K562 (cell line): ENCODE measurements at regions not wholly inside any gene's neighbourhood (a gene's known extent, or its start where the extent isn't known, plus 50 kb on each side); places are given as distances from the start of the nearest gene placed in this dataset.

Experiments
- ATAC-seq: fragments of 200-7000 bp; cut with Tn5 transposase; 3 replicates; pipeline ENCODE4 v1.9.1; 2020; ENCODE audit warnings: moderate library complexity
- BruUV-seq: library from RNA; stranded (reverse); fragments of 400-500 nt; replicated peaks from 2 replicates; lab custom pipeline; 2021; lab: Mats Ljungman, UMichigan
- CTCF ChIA-PET: fragments of 300-600 bp; formaldehyde crosslinking; extraction: SDS; loops from one replicate; lab custom pipeline; 2021; ENCODE audit warnings: low intra/inter-chr PET ratio; lab: Yijun Ruan, JAX
- POLR2A ChIA-PET: fragments of 300-600, 350-650 bp; sonication (Branson Sonifier 250); formaldehyde crosslinking; extraction: SDS; loops from one replicate; lab custom pipeline; 2021; ENCODE audit warnings: antibody characterized with exemption, inconsistent platforms; lab: Yijun Ruan, JAX
- DNase-seq, 4 experiments: peaks; one replicate each; pipeline versions ENCODE4 v3.0.0 to v3.0.0-alpha.2; 2011 to 2018; ENCODE audit warnings: low spot score in 3 of 4, mixed read lengths in 3 of 4; ENCODE audit errors: extremely low read depth in 1 of 4
- FAIRE-seq: peaks from 2 replicates; lab custom pipeline; 2011; peaks lifted over from hg19 to GRCh38; lab: Jason Lieb, UNC
- H2AFZ ChIP-seq: 2 replicates; pipeline ENCODE4 v1.6.0; 2011; ENCODE audit warnings: low read depth, low read length, control low read depth, inconsistent platforms
- H3K27ac ChIP-seq: fragments of 200-600 bp; 3 replicates; pipeline ENCODE4 v1.8.0; 2011; ENCODE audit warnings: low read depth, mild to moderate bottlenecking, control low read depth, inconsistent platforms, low read length, moderate library complexity, mixed read lengths; ENCODE audit errors: extremely low read depth
- H3K27me3 ChIP-seq, 2 experiments: fragments of 300-600 bp in 1 of 2; 2 replicates in 1 of 2; 3 replicates in 1 of 2; pipeline versions ENCODE4 v1.6.0 to v1.8.0; 2011; ENCODE audit warnings: inconsistent platforms in 2 of 2, low read length in 2 of 2, mild to moderate bottlenecking in 1 of 2, mixed read lengths in 1 of 2, moderate library complexity in 1 of 2; ENCODE audit not compliant: control insufficient read depth in 2 of 2, insufficient read depth in 2 of 2
- H3K36me3 ChIP-seq: fragments of 300-600 bp; 3 replicates; pipeline ENCODE4 v1.8.0; 2011; ENCODE audit warnings: mild to moderate bottlenecking, low read length, inconsistent platforms; ENCODE audit not compliant: control insufficient read depth, insufficient read depth
- H3K4me1 ChIP-seq, 2 experiments: fragments of 200-600 bp in 1 of 2; replicated peaks in 1 of 2; 2 replicates in 1 of 2; 3 replicates in 1 of 2; pipeline versions ENCODE4 v1.5.1 to v1.8.0; 2011; ENCODE audit warnings: inconsistent platforms in 2 of 2, low read length in 2 of 2, mild to moderate bottlenecking in 1 of 2, mixed read lengths in 1 of 2, moderate library complexity in 1 of 2; ENCODE audit not compliant: control insufficient read depth in 2 of 2, insufficient read depth in 2 of 2
- H3K4me2 ChIP-seq: 2 replicates; pipeline ENCODE4 v1.6.1; 2011; ENCODE audit warnings: low read length, control low read depth, inconsistent platforms, mixed read lengths; ENCODE audit not compliant: insufficient read depth
- H3K4me3 ChIP-seq: fragments of 200-600 bp; sonication (generic), shearing (Covaris generic); 2 replicates; pipeline ENCODE4 v1.5.1; 2016; ENCODE audit warnings: control low read depth, inconsistent platforms
- H3K79me2 ChIP-seq: fragments of 200-600 bp; 3 replicates; pipeline ENCODE4 v1.8.0; 2011; ENCODE audit warnings: low read length, inconsistent platforms; ENCODE audit not compliant: control insufficient read depth, insufficient read depth
- H3K9ac ChIP-seq, 2 experiments: 2 replicates each; pipeline versions ENCODE4 v1.6.0 to v1.6.1; 2011; ENCODE audit warnings: low read depth in 2 of 2, low read length in 2 of 2, control low read depth in 1 of 2, inconsistent platforms in 1 of 2, mild to moderate bottlenecking in 1 of 2, mixed read lengths in 1 of 2; ENCODE audit not compliant: insufficient read depth in 1 of 2
- H3K9me1 ChIP-seq: one replicate; pipeline ENCODE4 v1.6.0; 2011; ENCODE audit warnings: inconsistent platforms, mild to moderate bottlenecking, low read length, moderate library complexity; ENCODE audit not compliant: control insufficient read depth, insufficient read depth
- H3K9me3 ChIP-seq: replicated peaks from 2 replicates; pipeline ENCODE4 v1.5.1; 2011; ENCODE audit warnings: low read depth, low read length, inconsistent platforms; ENCODE audit not compliant: control insufficient read depth, insufficient read depth
- H4K20me1 ChIP-seq: replicated peaks from 2 replicates; pipeline ENCODE4 v1.6.1; 2011; ENCODE audit warnings: low read length, inconsistent platforms, mixed read lengths; ENCODE audit not compliant: control insufficient read depth, insufficient read depth
- BRD9 ChIP-seq: fragments of 450-650 bp; IDR thresholded peaks from 2 replicates; pipeline ENCODE4 v1.6.1; 2018; ENCODE audit warnings: low read depth; ENCODE audit not compliant: partially characterized antibody
- CREB1 ChIP-seq, 2 experiments: sonication (generic) in 1 of 2; formaldehyde crosslinking in 1 of 2; IDR thresholded peaks; 2 replicates each; pipeline versions ENCODE4 v1.6.1 to v1.8.0; 2012 to 2022; ENCODE audit warnings: inconsistent platforms in 1 of 2, mild to moderate bottlenecking in 1 of 2, missing genetic modification reagents in 1 of 2, moderate library complexity in 1 of 2
- DACH1 ChIP-seq: fragments of 450-650 bp; IDR thresholded peaks from 2 replicates; pipeline ENCODE4 v1.6.1; 2018; ENCODE audit not compliant: partially characterized antibody
- DLX4 ChIP-seq: fragments of 250-450 bp; sonication (Bioruptor Pico); IDR thresholded peaks from 2 replicates; pipeline ENCODE4 v1.6.1; 2021; ENCODE audit warnings: mild to moderate bottlenecking
- EGR1 ChIP-seq: fragments of 450-650 bp; conservative IDR thresholded peaks from 2 replicates; pipeline ENCODE4 v1.6.1; 2017; ENCODE audit warnings: mild to moderate bottlenecking
- FIP1L1 ChIP-seq: fragments of 200-400 bp; formaldehyde crosslinking; IDR thresholded peaks from 2 replicates; pipeline ENCODE4 v1.6.1; 2018; ENCODE audit warnings: mild to moderate bottlenecking, low read depth, low read length; ENCODE audit not compliant: poor library complexity, severe bottlenecking
- ILK ChIP-seq: fragments of 450-650 bp; IDR thresholded peaks from 2 replicates; pipeline ENCODE4 v1.6.1; 2016; ENCODE audit warnings: missing genetic modification characterization, low read depth, mild to moderate bottlenecking, missing compliant biosample characterization, moderate library complexity, borderline replicate concordance
- KDM1A ChIP-seq, 2 experiments: fragments of 450-650 bp; IDR thresholded peaks; 2 replicates each; pipeline ENCODE4 v1.6.1; 2016; ENCODE audit warnings: mild to moderate bottlenecking in 2 of 2
- RBM17 ChIP-seq: fragments of 200-400 bp; formaldehyde crosslinking; IDR thresholded peaks from 2 replicates; pipeline ENCODE4 v1.6.1; 2017; ENCODE audit warnings: low read depth, mild to moderate bottlenecking, low read length, borderline replicate concordance
- ZFX ChIP-seq: sonication (generic); formaldehyde crosslinking; IDR thresholded peaks from 2 replicates; pipeline ENCODE4 v1.8.0; 2022; ENCODE audit warnings: mild to moderate bottlenecking, missing genetic modification reagents, moderate library complexity
- ZNF134 ChIP-seq: fragments of 250-450 bp; sonication (Bioruptor Pico); conservative IDR thresholded peaks from 2 replicates; pipeline ENCODE4 v1.4.0; 2020
- ZNF232 ChIP-seq: sonication (generic); formaldehyde crosslinking; IDR thresholded peaks from 2 replicates; pipeline ENCODE4 v1.8.0; 2022; ENCODE audit warnings: mild to moderate bottlenecking, missing genetic modification reagents
- WGBS: fragments of 100-300 bp; shearing (Covaris generic); methylation state at CpG from one replicate; pipeline ENCODE4 v1.1.6; 2016; ENCODE audit warnings: low coverage, mixed read lengths; ENCODE audit not compliant: insufficient coverage; ENCODE audit errors: missing lambda C conversion rate; 5-methylcytosine and 5-hydroxymethylcytosine counted together
- in situ Hi-C: fragments of 300-500 bp; cut with MboI; formaldehyde crosslinking; loops from 4 replicates; pipeline ENCODE4 v1.15.0; 2018; ENCODE audit warnings: inconsistent platforms, mixed read lengths
- intact Hi-C: fragments of 100-400 bp; cut with micrococcal nuclease; formaldehyde crosslinking; loops from 2 replicates; pipeline ENCODE4 v1.14.2; 2022
- TF ChIP-seq, protein P1 (sequence below): sonication (generic); formaldehyde crosslinking; IDR thresholded peaks from 2 replicates; pipeline ENCODE4 v1.8.1; 2022; ENCODE audit warnings: missing genetic modification reagents

- no peaks in the 10 kb centered on the region for H3K9me3 ChIP-seq
- H3K36me3 ChIP-seq: peaks cover 6% of the 10 kb centered on the region; the same call in 2 of the 3 replicates
- in situ Hi-C loops (loop anchor here (5.0 kb wide), 1 partner anchor 106 kb away; no protein-coding TSS in a partner anchor), intact Hi-C loops (no loop called here)
- TF ChIP-seq EGR1 (peak; percentile 91), ZNF134 (no peak)
- 0 out of 4 replicates have a peak overlapping the region, but pooled peaks of 1 of the 2 experiments have one; percentile 21 for H3K9ac ChIP-seq
- ChIA-PET CTCF (interaction anchor here (0.7 kb wide), 1 partner anchor 106 kb away, joined by 3 read pairs; no protein-coding TSS in a partner anchor), POLR2A (no interaction called here)
- no peaks in the 10 kb centered on the region for H3K79me2 ChIP-seq
- H3K27ac ChIP-seq: no peak overlapping the region
- H4K20me1 ChIP-seq: no peaks in the 10 kb centered on the region
- ATAC-seq: no peak
- H3K4me3 ChIP-seq: no peak overlapping the region
- peak in 1 of 4 experiments; percentile 39 for DNase-seq
- no peaks in the 10 kb centered on the region for H3K9me1 ChIP-seq
- no peak overlapping the region for H3K4me2 ChIP-seq
- 49% methylated on average over 17 of the region's 17 CpGs for WGBS
- no TSS peak for BruUV-seq
- no peaks in the 10 kb centered on the region for H3K27me3 ChIP-seq
- no peak overlapping the region for H2AFZ ChIP-seq
- peaks cover 15 to 24% of the 10 kb centered on the region in 2 experiments for H3K4me1 ChIP-seq
- no peak for FAIRE-seq
Observed at GRCh38 chr7:130901209-130901783, 167.3 kb upstream of the KLF14 start.

DNA sequence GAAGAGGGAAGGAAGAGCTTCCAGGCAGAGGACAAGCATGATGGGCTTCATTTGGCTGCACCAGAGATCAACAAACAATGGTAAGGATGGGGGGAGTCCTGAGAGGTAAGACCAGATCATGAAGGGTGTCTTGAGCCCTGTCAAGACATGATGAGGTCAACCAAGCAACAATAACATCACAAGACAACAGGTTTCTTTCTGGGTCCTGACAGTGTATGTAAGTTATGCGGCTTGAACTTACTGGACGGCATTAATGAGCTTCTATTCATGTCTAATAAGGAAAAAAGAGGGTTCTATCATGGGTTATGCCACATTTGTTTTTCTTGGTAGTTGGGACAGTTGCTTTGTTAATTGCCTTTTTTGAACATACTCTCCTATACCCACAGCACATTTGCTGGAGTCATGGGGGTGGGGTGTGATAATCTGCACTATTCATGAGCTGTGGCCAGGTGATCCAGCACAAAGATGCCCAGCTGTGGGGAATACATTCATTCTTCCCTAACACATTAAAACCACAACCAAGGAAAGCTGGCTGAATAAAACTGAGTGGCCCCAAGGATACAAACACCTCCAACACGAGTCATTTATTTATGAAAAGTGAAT is 168.8 kb upstream of the KLF14 start:
- Histone ChIP-seq H3K9ac (no peak overlapping the region), H3K79me2 (no peaks in the 10 kb centered on the region), H3K4me3 (no peak overlapping the region), H3K36me3 (peaks cover under 1% of the 10 kb centered on the region; the same call in 2 of the 3 replicates), H3K27me3 (no peaks in the 10 kb centered on the region), H3K4me2 (no peak overlapping the region), H4K20me1 (no peaks in the 10 kb centered on the region), H3K4me1 (peaks cover 9 to 15% of the 10 kb centered on the region in 2 experiments), H3K9me3 (no peaks in the 10 kb centered on the region), H3K27ac (no peak overlapping the region; the same call in 2 of the 3 replicates), H2AFZ (no peak overlapping the region), H3K9me1 (no peaks in the 10 kb centered on the region)
- DNase-seq (no peak), FAIRE-seq (no peak), ATAC-seq (no peak)
- in situ Hi-C loops (loop anchor here (5.0 kb wide), 1 partner anchor 104 kb away; no protein-coding TSS in a partner anchor), intact Hi-C loops (no loop called here)
- BruUV-seq: no TSS peak
- WGBS: 72% methylated on average over 3 of the region's 3 CpGs
- ChIA-PET POLR2A (interaction anchor here (0.9 to 1.9 kb wide), 3 partner anchors 9 to 26 kb away, joined by 3 to 6 read pairs (median 5); no protein-coding TSS in a partner anchor), CTCF (no interaction called here)
- TF ChIP-seq FIP1L1 (no peak), KDM1A (IDR thresholded peaks at IDR 0.05) (no peak), ILK (tag) (no peak), BRD9 (no peak), DLX4 (CRISPR knock-in tag) (no peak), RBM17 (no peak), ZNF232 (no peak), ZFX (CRISPR knock-in tag) (no peak), DACH1 (no peak), CREB1 (IDR thresholded peaks at IDR 0.05) (no peak), CREB1 (CRISPR knock-in tag; IDR thresholded peaks at IDR 0.05) (no peak)
- TF ChIP-seq, protein P1, sequence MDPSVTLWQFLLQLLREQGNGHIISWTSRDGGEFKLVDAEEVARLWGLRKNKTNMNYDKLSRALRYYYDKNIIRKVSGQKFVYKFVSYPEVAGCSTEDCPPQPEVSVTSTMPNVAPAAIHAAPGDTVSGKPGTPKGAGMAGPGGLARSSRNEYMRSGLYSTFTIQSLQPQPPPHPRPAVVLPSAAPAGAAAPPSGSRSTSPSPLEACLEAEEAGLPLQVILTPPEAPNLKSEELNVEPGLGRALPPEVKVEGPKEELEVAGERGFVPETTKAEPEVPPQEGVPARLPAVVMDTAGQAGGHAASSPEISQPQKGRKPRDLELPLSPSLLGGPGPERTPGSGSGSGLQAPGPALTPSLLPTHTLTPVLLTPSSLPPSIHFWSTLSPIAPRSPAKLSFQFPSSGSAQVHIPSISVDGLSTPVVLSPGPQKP (CRISPR knock-in tag): no peak
